ENCODE measurements at regions not wholly inside any gene's neighbourhood (a gene's known extent, or its start where the extent isn't known, plus 50 kb on each side); places are given as distances from the start of the nearest gene placed in this dataset.

GRCh38 chr3:80099559-80100066 lies 331.8 kb upstream of the ROBO1 start:
- Histone ChIP-seq H3K27me3 (no peaks in the 10 kb centered on the region), H3K9me3 (no peaks in the 10 kb centered on the region), H3K4me1 (no peaks in the 10 kb centered on the region), H3K27ac (no peak overlapping the region), H3K36me3 (replicated peaks in 1 of 2; ENCODE audit: insufficient read depth in 1 of 2, low read depth in 2 of 2) (no peaks in the 10 kb centered on the region), H3K4me3 (no peak overlapping the region)
- ATAC-seq = no peak
- intact Hi-C loops (cut with DNase I) = no loop called here
- WGBS, 2 donors = 66 to 78% methylated on average over 1 of the region's 1 CpG
- DNase-seq = no peak
- TF ChIP-seq POLR2A (IDR thresholded peaks at IDR 0.05) = no peak
- TF ChIP-seq CTCF (IDR thresholded peaks at IDR 0.05) = no peak

GRCh38 chr3:80097674-80098073 lies 329.9 kb upstream of the ROBO1 start:
- 43 to 50% methylated on average over 2 of the region's 2 CpGs for WGBS, 2 donors
- Histone ChIP-seq H3K27me3 (no peaks in the 10 kb centered on the region), H3K4me3 (no peak overlapping the region), H3K9me3 (no peaks in the 10 kb centered on the region), H3K36me3 (replicated peaks in 1 of 2; ENCODE audit: insufficient read depth in 1 of 2, low read depth in 2 of 2) (no peaks in the 10 kb centered on the region), H3K4me1 (no peaks in the 10 kb centered on the region), H3K27ac (no peak overlapping the region)
- ATAC-seq (no peak), DNase-seq (no peak)
- intact Hi-C loops (cut with DNase I) = no loop called here
- TF ChIP-seq CTCF (IDR thresholded peaks at IDR 0.05) = no peak
- TF ChIP-seq POLR2A (IDR thresholded peaks at IDR 0.05) = no peak

GRCh38 chr3:80096909-80097308 lies 329.1 kb upstream of the ROBO1 start:
- no peak for DNase-seq
- Histone ChIP-seq H3K9me3 (no peaks in the 10 kb centered on the region), H3K27me3 (no peaks in the 10 kb centered on the region), H3K36me3 (replicated peaks in 1 of 2; ENCODE audit: insufficient read depth in 1 of 2, low read depth in 2 of 2) (no peaks in the 10 kb centered on the region), H3K4me3 (no peak overlapping the region), H3K27ac (no peak overlapping the region), H3K4me1 (no peaks in the 10 kb centered on the region)
- TF ChIP-seq CTCF (IDR thresholded peaks at IDR 0.05) (no peak), POLR2A (IDR thresholded peaks at IDR 0.05) (no peak)
- WGBS, 2 donors = 49 to 65% methylated on average over 2 of the region's 2 CpGs
- ATAC-seq = no peak
- intact Hi-C loops (cut with DNase I) = no loop called here

GRCh38 chr3:80094589-80094988 lies 326.8 kb upstream of the ROBO1 start:
- 56 to 73% methylated on average over 1 of the region's 1 CpG for WGBS, 2 donors
- ATAC-seq = no peak
- no peak overlapping the region for H3K4me3 ChIP-seq

More at GRCh38 chr3:80094589-80094988, 326.8 kb upstream of the ROBO1 start:
- Histone ChIP-seq H3K36me3 (replicated peaks in 1 of 2; ENCODE audit: insufficient read depth in 1 of 2, low read depth in 2 of 2) (no peaks in the 10 kb centered on the region), H3K4me1 (no peaks in the 10 kb centered on the region), H3K27ac (no peak overlapping the region), H3K9me3 (no peaks in the 10 kb centered on the region), H3K27me3 (no peaks in the 10 kb centered on the region)
- no peak for DNase-seq
- TF ChIP-seq CTCF (IDR thresholded peaks at IDR 0.05) (no peak), POLR2A (IDR thresholded peaks at IDR 0.05) (no peak)
- intact Hi-C loops (cut with DNase I) = no loop called here
